Transverse colon (tissue), 4 donors: ENCODE measurements at regions not wholly inside any gene's neighbourhood (a gene's known extent, or its start where the extent isn't known, plus 50 kb on each side); places are given as distances from the start of the nearest gene placed in this dataset.

ENCODE experiments used
- DNase-seq: peaks from one replicate; pipeline ENCODE4 v3.0.0-alpha.2; 2019
- H3K27ac ChIP-seq, 4 donors: fragments of 200-600 bp; sonication (generic); 2 replicates each; pipeline ENCODE4 v1.5.1; 2016 to 2018; ENCODE audit warnings: inconsistent platforms in 4 of 4
- H3K27me3 ChIP-seq: fragments of 200-600 bp; sonication (generic); 2 replicates; pipeline ENCODE4 v1.5.1; 2017; ENCODE audit warnings: inconsistent platforms
- H3K36me3 ChIP-seq, 4 donors: fragments of 200-600 bp; sonication (generic); 2 replicates each; pipeline ENCODE4 v1.5.1; 2017 to 2019; ENCODE audit warnings: inconsistent platforms in 4 of 4
- H3K4me1 ChIP-seq, 4 donors: fragments of 200-600 bp; sonication (generic); 2 replicates each; pipeline ENCODE4 v1.5.1; 2017 to 2020; ENCODE audit warnings: inconsistent platforms in 4 of 4
- H3K4me3 ChIP-seq, 4 donors: fragments of 200-600 bp; sonication (generic); 1 replicate in 1 of 4; 2 replicates in 3 of 4; pipeline versions ENCODE4 v1.5.1 to v1.6.1; 2017 to 2019; ENCODE audit warnings: inconsistent platforms in 4 of 4
- H3K9me3 ChIP-seq, 2 donors: fragments of 200-600 bp; sonication (generic); 2 replicates each; pipeline ENCODE4 v1.5.1; 2017 to 2019; ENCODE audit warnings: inconsistent platforms in 2 of 2
- EP300 ChIP-seq: sonication (generic); formaldehyde crosslinking; IDR thresholded peaks from one replicate; pipeline ENCODE4 v1.6.1; 2017; ENCODE audit warnings: antibody characterized with exemption, low read depth
- POLR2A ChIP-seq: fragments of 450-650 bp; IDR thresholded peaks from one replicate; pipeline ENCODE4 v1.6.1; 2016; ENCODE audit warnings: antibody characterized with exemption, mild to moderate bottlenecking, moderate library complexity
- POLR2AphosphoS5 ChIP-seq, 3 donors: sonication (generic); formaldehyde crosslinking; IDR thresholded peaks; one replicate each; pipeline ENCODE4 v1.6.1; 2016; ENCODE audit warnings: antibody characterized with exemption in 3 of 3
- WGBS, 2 donors: methylation state at CpG; one replicate each; pipeline ENCODE4 v1.1.5; 2018; ENCODE audit warnings: low coverage in 1 of 2; 5-methylcytosine and 5-hydroxymethylcytosine counted together
- in situ Hi-C, 4 donors: fragments of 200-750 bp; cut with MboI; loops; one replicate each; pipeline versions ENCODE4 v1.15.0 to v1.15.1; 2017; ENCODE audit warnings: low sequenced_read_pairs in 3 of 4, low pct_ligation_motif_present in 1 of 4, low pct_unique_long_range_greater_than_20kb in 1 of 4
- intact Hi-C: fragments of 100-400 bp; cut with DNase I; formaldehyde crosslinking; loops from one replicate; pipeline ENCODE4 v1.15.1; 2023; ENCODE audit warnings: low total_unique reads
- TF ChIP-seq, protein P1 (sequence below), 5 experiments: fragments of 200-600 bp in 3 of 5; fragments of 450-650 bp in 2 of 5; sonication (generic) in 3 of 5; IDR thresholded peaks; 1 replicate in 2 of 5; 2 replicates in 3 of 5; pipeline ENCODE4 v1.5.1; 2016 to 2017; ENCODE audit warnings: antibody characterized with exemption in 5 of 5, inconsistent platforms in 3 of 5, mild to moderate bottlenecking in 2 of 5, moderate library complexity in 1 of 5

DNA sequence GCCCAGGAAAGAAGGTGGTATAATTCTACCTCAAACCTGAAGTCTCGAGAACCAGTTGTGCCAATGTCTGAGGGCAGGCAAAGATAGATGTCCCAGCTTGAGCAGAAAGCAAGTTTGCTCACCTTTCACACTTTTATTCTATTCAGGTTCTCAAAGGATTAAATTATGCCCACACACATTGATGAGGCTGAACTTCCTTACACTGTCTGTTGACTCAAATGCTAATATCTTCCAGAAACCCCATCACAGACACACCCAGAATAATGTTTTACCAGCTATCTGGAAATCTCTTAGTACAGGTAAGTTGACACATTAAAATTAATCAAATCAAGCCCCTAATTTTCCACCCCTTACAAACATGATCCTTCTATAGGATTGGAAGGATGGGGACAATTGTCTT lies 605.7 kb downstream of the NUF2 start:
- Histone ChIP-seq H3K27ac (no peak overlapping the region), H3K4me3 (no peak overlapping the region), H3K4me1 (peaks cover 0 to 5% (median 0%) of the 10 kb centered on the region in 4 donors), H3K27me3 (no peaks in the 10 kb centered on the region), H3K36me3 (no peaks in the 10 kb centered on the region), H3K9me3 (no peaks in the 10 kb centered on the region)
- no peak for DNase-seq
- in situ Hi-C loops: no loop called here
- 83% methylated on average over 1 of the region's 1 CpG; no CpG with 5 or more reads in 1 of the 2 donors for WGBS, 2 donors
- intact Hi-C loops: no loop called here
- TF ChIP-seq EP300 (no peak), POLR2AphosphoS5 (IDR thresholded peaks at IDR 0.05) (no peak), POLR2A (no peak)
- TF ChIP-seq, protein P1, sequence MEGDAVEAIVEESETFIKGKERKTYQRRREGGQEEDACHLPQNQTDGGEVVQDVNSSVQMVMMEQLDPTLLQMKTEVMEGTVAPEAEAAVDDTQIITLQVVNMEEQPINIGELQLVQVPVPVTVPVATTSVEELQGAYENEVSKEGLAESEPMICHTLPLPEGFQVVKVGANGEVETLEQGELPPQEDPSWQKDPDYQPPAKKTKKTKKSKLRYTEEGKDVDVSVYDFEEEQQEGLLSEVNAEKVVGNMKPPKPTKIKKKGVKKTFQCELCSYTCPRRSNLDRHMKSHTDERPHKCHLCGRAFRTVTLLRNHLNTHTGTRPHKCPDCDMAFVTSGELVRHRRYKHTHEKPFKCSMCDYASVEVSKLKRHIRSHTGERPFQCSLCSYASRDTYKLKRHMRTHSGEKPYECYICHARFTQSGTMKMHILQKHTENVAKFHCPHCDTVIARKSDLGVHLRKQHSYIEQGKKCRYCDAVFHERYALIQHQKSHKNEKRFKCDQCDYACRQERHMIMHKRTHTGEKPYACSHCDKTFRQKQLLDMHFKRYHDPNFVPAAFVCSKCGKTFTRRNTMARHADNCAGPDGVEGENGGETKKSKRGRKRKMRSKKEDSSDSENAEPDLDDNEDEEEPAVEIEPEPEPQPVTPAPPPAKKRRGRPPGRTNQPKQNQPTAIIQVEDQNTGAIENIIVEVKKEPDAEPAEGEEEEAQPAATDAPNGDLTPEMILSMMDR (IDR thresholded peaks at IDR 0.05): no peak

DNA sequence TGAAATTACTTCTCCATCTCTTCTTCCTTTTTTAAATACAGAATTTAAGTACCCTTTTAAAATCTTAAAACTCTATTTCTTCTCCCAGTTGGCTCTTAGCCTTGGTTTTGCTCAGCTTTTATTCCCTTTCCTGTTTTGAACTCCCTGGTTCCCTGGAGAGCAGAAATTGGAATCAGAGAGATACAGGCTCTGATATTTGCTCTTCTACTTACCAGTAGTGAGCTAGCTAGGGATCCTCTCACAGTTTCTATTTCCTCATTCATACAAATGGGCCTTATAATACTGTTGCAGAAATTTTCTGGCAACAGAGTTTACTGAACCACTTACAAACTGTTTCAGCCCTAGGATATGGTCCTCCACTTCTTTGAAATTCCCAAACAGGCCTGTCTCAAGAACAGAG lies 606.3 kb downstream of the NUF2 start:
- Histone ChIP-seq H3K4me3 (no peak overlapping the region), H3K27me3 (no peaks in the 10 kb centered on the region), H3K4me1 (peaks cover 0 to 5% (median 0%) of the 10 kb centered on the region in 4 donors), H3K36me3 (no peaks in the 10 kb centered on the region), H3K9me3 (no peaks in the 10 kb centered on the region), H3K27ac (no peak overlapping the region)
- intact Hi-C loops (no loop called here), in situ Hi-C loops (no loop called here)
- DNase-seq: no peak
- TF ChIP-seq, protein P1 (IDR thresholded peaks at IDR 0.05): no peak
- TF ChIP-seq POLR2AphosphoS5 (IDR thresholded peaks at IDR 0.05): no peak
- TF ChIP-seq POLR2A: no peak
- no peak for TF ChIP-seq EP300

GRCh38 chr1:163928651-163929050 lies 606.9 kb downstream of the NUF2 start:
- Histone ChIP-seq H3K27me3 (no peaks in the 10 kb centered on the region), H3K4me3 (no peak overlapping the region), H3K4me1 (peaks cover 0 to 5% (median 0%) of the 10 kb centered on the region in 4 donors), H3K36me3 (no peaks in the 10 kb centered on the region), H3K9me3 (no peaks in the 10 kb centered on the region), H3K27ac (no peak overlapping the region)
- DNase-seq: no peak
- TF ChIP-seq POLR2AphosphoS5 (IDR thresholded peaks at IDR 0.05) (no peak), POLR2A (no peak), EP300 (no peak)
- TF ChIP-seq, protein P1 (IDR thresholded peaks at IDR 0.05): no peak
- intact Hi-C loops (no loop called here), in situ Hi-C loops (no loop called here)

DNA sequence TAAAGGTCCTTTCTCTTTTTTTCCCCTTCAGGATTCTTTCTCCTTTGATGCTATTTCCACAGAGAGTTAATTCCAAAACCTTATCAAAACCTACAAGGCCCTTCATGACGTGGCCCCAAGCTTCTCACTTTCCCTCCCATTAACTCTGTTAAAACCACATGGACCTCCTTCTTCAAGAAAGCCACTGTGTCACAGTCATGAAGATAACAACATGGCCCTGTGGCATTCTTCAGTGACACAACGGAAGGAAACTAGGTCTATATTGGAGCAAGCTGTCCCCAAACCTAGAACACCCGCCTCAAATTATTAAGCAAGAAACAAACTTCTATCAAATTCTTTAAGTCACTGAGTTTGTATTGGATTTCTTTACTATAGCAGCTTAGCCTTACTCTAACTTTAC lies 611.1 kb downstream of the NUF2 start:
- H3K36me3 ChIP-seq: no peaks in the 10 kb centered on the region
- H3K4me3 ChIP-seq: no peak overlapping the region
- H3K27me3 ChIP-seq: no peaks in the 10 kb centered on the region
- no peaks in the 10 kb centered on the region for H3K9me3 ChIP-seq
- TF ChIP-seq EP300 (no peak), POLR2AphosphoS5 (IDR thresholded peaks at IDR 0.05) (no peak), POLR2A (no peak)
- TF ChIP-seq, protein P1 (IDR thresholded peaks at IDR 0.05): no peak
- DNase-seq: no peak
- WGBS, 2 donors: 78% methylated on average over 3 of the region's 3 CpGs; no CpG with 5 or more reads in 1 of the 2 donors
- in situ Hi-C loops: no loop called here
- no peak overlapping the region for H3K27ac ChIP-seq
- H3K4me1 ChIP-seq: peaks cover 0 to 5% (median 0%) of the 10 kb centered on the region in 4 donors
- intact Hi-C loops: no loop called here
